Dermis microvascular lymphatic vessel endothelial cell (primary cell): ENCODE measurements at regions not wholly inside any gene's neighbourhood (a gene's known extent, or its start where the extent isn't known, plus 50 kb on each side); places are given as distances from the start of the nearest gene placed in this dataset.
"Not testable (repeated sequence)": the region's sequence is repeated elsewhere in the genome, so short reads cannot be mapped to it uniquely, and the experiment has no call there.

Experiments
- DNase-seq, 2 donors: peaks; one replicate each; pipeline versions ENCODE4 v3.0.0 to v3.0.0-alpha.2; 2010; ENCODE audit warnings: low read depth in 2 of 2

GRCh38 chr13:31517599-31517998, 221.7 kb upstream of the RXFP2 start:
- no peak for DNase-seq

GRCh38 chr13:31518645-31519044, 220.7 kb upstream of the RXFP2 start:
- no peak for DNase-seq

- DNase-seq = no peak
These were observed 217.9 kb upstream of the RXFP2 start for GRCh38 chr13:31521435-31521834.

DNA sequence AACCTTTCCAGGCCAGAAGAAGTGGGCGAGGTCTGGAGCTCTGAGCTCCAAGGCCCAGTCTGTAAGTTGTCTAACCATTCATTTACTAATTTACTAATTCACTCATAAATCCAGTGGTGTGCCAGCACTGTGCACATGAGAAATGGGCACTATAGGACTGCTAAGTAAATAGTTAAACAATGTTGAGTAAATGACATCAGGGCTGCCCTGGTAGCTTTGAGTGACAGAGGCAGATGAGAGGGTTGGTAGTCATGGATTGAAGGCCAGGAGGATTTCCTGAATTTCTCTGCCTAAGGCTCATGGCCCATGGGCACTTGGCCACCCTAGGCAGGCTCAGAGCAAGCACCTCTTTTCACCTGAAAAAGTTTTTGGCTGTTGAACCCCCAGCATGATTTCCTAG, 216.9 kb upstream of the RXFP2 start:
- DNase-seq = no peak

GRCh38 chr13:31528176-31528575, 211.2 kb upstream of the RXFP2 start:
- no peak for DNase-seq

GRCh38 chr13:31528758-31529157, 210.6 kb upstream of the RXFP2 start:
- DNase-seq = no peak

GRCh38 chr13:31530922-31531321, 208.4 kb upstream of the RXFP2 start:
- no peak for DNase-seq

DNA sequence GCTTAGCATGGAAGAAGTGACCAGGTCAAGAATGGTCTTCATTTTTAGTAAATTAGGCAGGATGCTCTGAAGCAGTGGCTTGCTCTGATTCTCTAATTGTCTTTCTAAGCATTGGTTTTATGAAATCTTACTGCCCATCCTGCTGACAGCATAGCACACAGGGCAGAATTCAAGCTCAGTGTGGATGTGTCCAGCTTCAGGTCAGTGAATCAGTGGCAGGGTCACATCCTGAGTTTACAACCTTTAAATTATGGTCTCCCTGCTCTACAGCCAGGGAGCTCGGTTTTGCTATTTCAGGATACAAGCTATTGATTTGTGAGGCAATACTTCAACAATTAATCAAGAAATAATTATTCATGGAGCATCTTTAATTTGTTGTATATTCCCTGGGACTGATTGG, 202.3 kb upstream of the RXFP2 start:
- DNase-seq = no peak

- peak; percentile 18 to 65 for DNase-seq
These were observed 201.0 kb upstream of the RXFP2 start for GRCh38 chr13:31538067-31539042.

- no peak for DNase-seq
These were observed 199.0 kb upstream of the RXFP2 start for GRCh38 chr13:31540281-31540680.

DNA sequence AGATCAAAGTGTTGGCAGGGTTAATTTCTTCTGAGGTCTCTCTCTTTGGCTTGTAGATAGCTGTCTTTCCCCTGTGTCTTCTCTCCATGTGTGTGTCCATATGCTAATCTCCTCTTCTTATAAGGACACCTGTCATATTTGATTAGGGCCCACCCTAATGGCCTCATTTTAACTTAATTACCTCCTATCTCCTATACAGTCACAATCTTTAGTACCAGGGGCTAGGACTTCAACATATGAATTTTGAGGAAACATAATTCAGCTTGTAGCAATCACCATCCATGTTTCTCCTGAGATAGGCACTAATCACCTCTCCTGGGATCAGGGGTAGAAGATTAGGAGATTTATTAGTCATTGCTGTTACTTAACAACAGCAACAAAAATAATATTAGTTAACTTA, 196.1 kb upstream of the RXFP2 start:
- no peak for DNase-seq

GRCh38 chr13:31545616-31546015, 193.7 kb upstream of the RXFP2 start:
- DNase-seq = no peak

GRCh38 chr13:31556376-31556775, 182.9 kb upstream of the RXFP2 start:
- DNase-seq = no peak

GRCh38 chr13:31584221-31584620, 155.1 kb upstream of the RXFP2 start:
- DNase-seq = not testable (repeated sequence)

DNA sequence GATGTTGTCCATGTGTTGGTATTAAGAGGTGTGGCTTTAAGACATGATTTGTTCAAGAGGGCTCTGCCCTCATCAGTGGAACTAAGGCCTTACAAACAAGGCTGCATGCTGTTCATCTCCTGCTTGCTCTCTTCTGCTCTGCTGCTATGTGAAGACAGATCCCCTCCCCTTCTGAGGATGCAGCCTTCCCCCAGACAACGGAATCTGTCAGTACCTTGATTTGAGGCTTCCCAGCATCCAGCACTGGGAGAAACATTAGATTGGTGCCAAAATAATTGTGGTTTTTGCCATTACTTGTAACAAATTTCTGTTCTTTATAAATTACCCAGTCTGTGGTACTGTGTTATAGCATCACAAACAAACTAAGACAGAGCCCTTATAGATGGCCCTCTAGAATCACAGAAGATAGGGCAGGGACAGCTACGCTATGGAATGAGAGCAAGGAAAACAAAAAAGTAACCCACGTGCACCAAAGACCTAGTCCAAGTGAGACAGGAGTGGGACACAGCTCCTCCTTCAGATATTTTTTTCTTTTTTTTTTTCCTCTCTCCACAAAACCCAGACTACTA, 151.5 kb upstream of the RXFP2 start:
- no peak for DNase-seq

- DNase-seq = no peak
These were observed 151.0 kb upstream of the RXFP2 start for GRCh38 chr13:31588316-31588715.

- no peak for DNase-seq
These were observed 150.4 kb upstream of the RXFP2 start for GRCh38 chr13:31588893-31589292.

DNA sequence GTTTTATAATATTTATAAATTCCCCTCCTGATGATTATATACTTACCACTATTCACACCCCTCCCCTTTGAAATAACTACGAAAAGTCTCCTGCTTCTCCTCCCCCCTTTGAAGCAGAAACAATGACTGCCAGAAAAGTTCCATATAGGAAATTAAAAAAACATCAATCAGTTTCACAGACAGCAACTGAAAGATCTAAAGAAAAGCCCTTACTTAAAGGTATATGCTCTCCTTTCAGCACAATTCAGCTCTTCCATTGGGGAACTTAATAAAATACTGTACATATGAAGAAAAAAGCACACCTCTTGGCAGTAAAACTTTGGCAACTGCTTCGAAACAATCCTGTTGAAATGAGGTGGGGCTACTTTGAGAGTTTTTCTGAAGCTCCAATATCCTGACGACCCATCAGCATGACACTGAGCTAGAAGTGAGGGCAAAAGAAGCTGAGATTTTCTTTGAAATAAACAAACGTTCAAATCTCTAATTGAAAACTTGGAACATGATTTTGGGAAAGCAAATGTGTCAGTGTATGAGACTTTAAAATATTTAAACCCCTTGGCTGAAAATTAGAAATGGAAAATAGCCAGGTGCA, 147.6 kb upstream of the RXFP2 start:
- no peak for DNase-seq

- DNase-seq = no peak
These were observed 145.3 kb upstream of the RXFP2 start for GRCh38 chr13:31594056-31594455.

DNA sequence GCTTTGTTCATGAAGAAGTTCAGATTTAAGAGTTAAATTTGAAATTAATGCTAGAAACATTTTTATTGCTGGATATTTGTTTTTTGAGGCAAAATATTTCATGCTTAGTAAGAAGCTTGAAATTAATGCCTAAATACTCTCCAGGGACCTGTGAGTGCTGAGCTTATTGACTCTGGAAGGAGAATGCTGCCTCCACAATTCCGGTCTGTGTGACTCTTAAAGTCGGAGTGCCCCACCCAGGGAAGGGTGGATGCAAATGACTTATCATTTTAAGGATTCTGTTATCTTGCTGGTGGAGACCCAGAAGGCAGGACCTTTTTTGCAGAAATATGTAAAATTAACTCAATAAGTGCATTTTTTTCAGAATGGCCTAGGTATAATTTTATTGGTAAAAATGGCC, 143.8 kb upstream of the RXFP2 start:
- DNase-seq = no peak

DNA sequence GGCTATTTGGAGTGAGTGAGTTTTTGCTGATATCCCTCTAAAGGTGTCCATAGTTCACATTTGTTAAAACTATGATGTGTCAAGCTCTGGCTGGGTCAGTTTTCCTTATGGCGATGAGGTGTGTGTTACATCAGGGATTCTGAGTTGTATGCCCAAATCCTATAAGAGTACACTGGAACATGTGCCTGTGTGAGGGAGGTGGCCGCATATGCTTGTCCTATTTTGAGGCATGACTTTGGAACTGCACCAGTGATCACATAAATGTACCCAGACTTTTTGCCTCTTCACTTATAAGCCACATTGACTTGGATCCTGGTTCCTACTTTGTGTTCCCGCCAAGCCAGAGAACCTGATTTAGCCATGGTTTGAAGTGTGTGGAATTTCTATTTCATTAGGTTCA, 140.3 kb upstream of the RXFP2 start:
- no peak for DNase-seq

GRCh38 chr13:31605076-31605860, 134.1 kb upstream of the RXFP2 start:
- DNase-seq = no peak
